WTC11 (cell line): ENCODE measurements at regions not wholly inside any gene's neighbourhood (a gene's known extent, or its start where the extent isn't known, plus 50 kb on each side); places are given as distances from the start of the nearest gene placed in this dataset.

Experiments
- ATAC-seq: fragments of 200-7000 bp; cut with Tn5 transposase; 2 replicates; pipeline ENCODE4 v1.10.0; 2021; ENCODE audit warnings: mild to moderate bottlenecking, moderate library complexity
- CTCF ChIA-PET: fragments of 300-600 bp; sonication (Branson Sonifier 250); formaldehyde crosslinking; loops from one replicate; lab custom pipeline; 2021; ENCODE audit warnings: antibody characterized with exemption; lab: Charles Lee
- POLR2A ChIA-PET: fragments of 350-600 bp; sonication (Branson Sonifier 250); formaldehyde crosslinking; loops from one replicate; lab custom pipeline; 2021; ENCODE audit warnings: antibody characterized with exemption; lab: Charles Lee
- DNase-seq: peaks from one replicate; pipeline ENCODE4 v3.0.0; 2021; ENCODE audit warnings: low spot score
- H3K27ac Mint-ChIP-seq: 2 replicates; pipeline ENCODE4 v1.8.0; 2021; ENCODE audit warnings: mixed read lengths
- H3K27me3 Mint-ChIP-seq: 2 replicates; pipeline ENCODE4 v1.8.0; 2021; ENCODE audit warnings: low read depth, mild to moderate bottlenecking, moderate library complexity, mixed read lengths
- H3K36me3 Mint-ChIP-seq: 2 replicates; pipeline ENCODE4 v1.8.0; 2021; ENCODE audit warnings: mixed read lengths
- H3K4me1 Mint-ChIP-seq: 2 replicates; pipeline ENCODE4 v1.8.0; 2022; ENCODE audit warnings: mixed read lengths
- H3K4me3 Mint-ChIP-seq: 2 replicates; pipeline ENCODE4 v1.8.0; 2021; ENCODE audit warnings: mild to moderate bottlenecking, moderate library complexity, mixed read lengths
- H3K9me3 Mint-ChIP-seq: 2 replicates; pipeline ENCODE4 v1.8.0; 2021; ENCODE audit warnings: mixed read lengths
- CBFB ChIP-seq: sonication (generic); formaldehyde crosslinking; IDR thresholded peaks from 2 replicates; pipeline ENCODE4 v1.8.1; 2022; ENCODE audit warnings: mild to moderate bottlenecking, low read depth, missing genetic modification reagents
- CREB1 ChIP-seq: sonication (generic); formaldehyde crosslinking; IDR thresholded peaks from 2 replicates; pipeline ENCODE4 v1.8.0; 2023; ENCODE audit warnings: mild to moderate bottlenecking, missing genetic modification reagents
- EMX1 ChIP-seq: fragments of 250-450 bp; sonication (Bioruptor Pico); IDR thresholded peaks from 2 replicates; pipeline ENCODE4 v1.8.0; 2021; ENCODE audit warnings: mild to moderate bottlenecking
- FOXP1 ChIP-seq: sonication (generic); formaldehyde crosslinking; IDR thresholded peaks from 2 replicates; pipeline ENCODE4 v1.8.0; 2022; ENCODE audit warnings: missing genetic modification reagents, mild to moderate bottlenecking, moderate library complexity, borderline replicate concordance
- GABPB1 ChIP-seq: sonication (generic); formaldehyde crosslinking; IDR thresholded peaks from 2 replicates; pipeline ENCODE4 v1.8.1; 2023; ENCODE audit warnings: mild to moderate bottlenecking, missing genetic modification reagents
- HMGA2 ChIP-seq: fragments of 250-450 bp; sonication (Bioruptor Pico); IDR thresholded peaks from 2 replicates; pipeline ENCODE4 v1.4.0; 2021; ENCODE audit warnings: mild to moderate bottlenecking, moderate library complexity
- MXD4 ChIP-seq: fragments of 250-450 bp; sonication (Bioruptor Pico); IDR thresholded peaks from 2 replicates; pipeline ENCODE4 v1.8.0; 2021; ENCODE audit warnings: mild to moderate bottlenecking, moderate library complexity, borderline replicate concordance
- MYBL2 ChIP-seq: sonication (generic); formaldehyde crosslinking; IDR thresholded peaks from 2 replicates; pipeline ENCODE4 v1.8.1; 2023; ENCODE audit warnings: mild to moderate bottlenecking, moderate library complexity, missing genetic modification reagents
- NR3C1 ChIP-seq: sonication (generic); formaldehyde crosslinking; conservative IDR thresholded peaks from 2 replicates; pipeline ENCODE4 v1.8.1; 2023; ENCODE audit warnings: low read depth, mild to moderate bottlenecking, missing genetic modification reagents
- ZNF317 ChIP-seq: sonication (generic); formaldehyde crosslinking; IDR thresholded peaks from 2 replicates; pipeline ENCODE4 v1.8.1; 2023; ENCODE audit warnings: low read depth, mild to moderate bottlenecking, moderate library complexity, missing genetic modification reagents, borderline replicate concordance
- ZNF416 ChIP-seq: fragments of 250-450 bp; sonication (Bioruptor Pico); IDR thresholded peaks from 2 replicates; pipeline ENCODE4 v1.9.0; 2021; ENCODE audit warnings: mild to moderate bottlenecking, inconsistent platforms
- ZNF423 ChIP-seq: fragments of 250-450 bp; sonication (Bioruptor Pico); IDR thresholded peaks from 2 replicates; pipeline ENCODE4 v2.1.2; 2022; ENCODE audit warnings: mild to moderate bottlenecking, moderate library complexity
- TF ChIP-seq, protein P1 (sequence below): sonication (generic); formaldehyde crosslinking; IDR thresholded peaks from 2 replicates; pipeline ENCODE4 v1.8.1; 2022; ENCODE audit warnings: low read depth, mild to moderate bottlenecking, moderate library complexity, missing genetic modification reagents, borderline replicate concordance
- TF ChIP-seq, protein P2 (sequence below): sonication (generic); formaldehyde crosslinking; IDR thresholded peaks from 2 replicates; pipeline ENCODE4 v1.8.1; 2023; ENCODE audit warnings: mild to moderate bottlenecking, missing genetic modification reagents, borderline replicate concordance
- TF ChIP-seq, protein P3 (sequence below): sonication (generic); formaldehyde crosslinking; IDR thresholded peaks from 2 replicates; pipeline ENCODE4 v1.8.1; 2022; ENCODE audit warnings: missing genetic modification reagents, borderline replicate concordance
- TF ChIP-seq, protein P4 (sequence below): sonication (generic); formaldehyde crosslinking; IDR thresholded peaks from 2 replicates; pipeline ENCODE4 v1.8.1; 2023; ENCODE audit warnings: mild to moderate bottlenecking, missing genetic modification reagents
- TF ChIP-seq, protein P5 (sequence below): sonication (generic); formaldehyde crosslinking; IDR thresholded peaks from 2 replicates; pipeline ENCODE4 v1.8.1; 2023; ENCODE audit warnings: mild to moderate bottlenecking, missing genetic modification reagents, moderate library complexity
- TF ChIP-seq, protein P6 (sequence below): fragments of 250-450 bp; sonication (Bioruptor Pico); IDR thresholded peaks from 2 replicates; pipeline ENCODE4 v1.8.0; 2021; ENCODE audit warnings: mild to moderate bottlenecking
- TF ChIP-seq, protein P7 (sequence below): sonication (generic); formaldehyde crosslinking; IDR thresholded peaks from 2 replicates; pipeline ENCODE4 v1.8.1; 2023; ENCODE audit warnings: mild to moderate bottlenecking, missing genetic modification reagents, moderate library complexity
- TF ChIP-seq, protein P8 (sequence below): sonication (generic); formaldehyde crosslinking; conservative IDR thresholded peaks from 2 replicates; pipeline ENCODE4 v1.8.1; 2023; ENCODE audit warnings: mild to moderate bottlenecking, low read depth, missing genetic modification reagents, moderate library complexity

DNA sequence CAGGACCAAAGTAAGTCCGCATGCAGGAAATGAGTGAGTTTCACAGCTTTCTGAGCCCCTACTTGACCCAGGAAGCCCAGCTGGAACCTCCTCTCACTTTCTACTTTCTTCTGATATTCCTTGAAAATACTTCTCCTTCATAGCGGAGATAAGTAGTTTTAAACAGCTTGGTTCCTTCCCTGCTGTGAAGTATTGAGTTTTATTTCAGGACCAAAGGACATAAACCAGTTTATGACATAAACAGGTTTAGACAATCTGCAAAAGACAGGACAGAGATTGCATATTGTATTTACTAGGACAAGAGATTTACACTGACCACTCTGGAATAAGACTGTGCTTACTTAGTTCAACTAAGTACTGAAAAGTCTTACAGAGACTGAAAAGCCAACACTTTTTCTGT is 54.8 kb downstream of the PAGE2 start:
- H3K27me3 Mint-ChIP-seq = no peaks in the 10 kb centered on the region
- TF ChIP-seq CBFB (CRISPR knock-in tag) (no peak), ZNF416 (no peak), EMX1 (no peak), MXD4 (CRISPR knock-in tag) (no peak), GABPB1 (CRISPR knock-in tag) (no peak)
- TF ChIP-seq, protein P1, sequence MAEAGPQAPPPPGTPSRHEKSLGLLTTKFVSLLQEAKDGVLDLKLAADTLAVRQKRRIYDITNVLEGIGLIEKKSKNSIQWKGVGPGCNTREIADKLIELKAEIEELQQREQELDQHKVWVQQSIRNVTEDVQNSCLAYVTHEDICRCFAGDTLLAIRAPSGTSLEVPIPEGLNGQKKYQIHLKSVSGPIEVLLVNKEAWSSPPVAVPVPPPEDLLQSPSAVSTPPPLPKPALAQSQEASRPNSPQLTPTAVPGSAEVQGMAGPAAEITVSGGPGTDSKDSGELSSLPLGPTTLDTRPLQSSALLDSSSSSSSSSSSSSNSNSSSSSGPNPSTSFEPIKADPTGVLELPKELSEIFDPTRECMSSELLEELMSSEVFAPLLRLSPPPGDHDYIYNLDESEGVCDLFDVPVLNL (CRISPR knock-in tag) = no peak
- peaks cover 9% of the 10 kb centered on the region for H3K4me1 Mint-ChIP-seq
- no peak overlapping the region for H3K4me3 Mint-ChIP-seq
- DNase-seq (no peak), ATAC-seq (no peak)
- no peak overlapping the region; the same call in 1 of the 2 replicates for H3K27ac Mint-ChIP-seq
- peaks cover 5% of the 10 kb centered on the region; the same call in 1 of the 2 replicates for H3K9me3 Mint-ChIP-seq
- ChIA-PET CTCF (no interaction called here), POLR2A (no interaction called here)
- peaks cover 3% of the 10 kb centered on the region; the same call in 1 of the 2 replicates for H3K36me3 Mint-ChIP-seq

DNA sequence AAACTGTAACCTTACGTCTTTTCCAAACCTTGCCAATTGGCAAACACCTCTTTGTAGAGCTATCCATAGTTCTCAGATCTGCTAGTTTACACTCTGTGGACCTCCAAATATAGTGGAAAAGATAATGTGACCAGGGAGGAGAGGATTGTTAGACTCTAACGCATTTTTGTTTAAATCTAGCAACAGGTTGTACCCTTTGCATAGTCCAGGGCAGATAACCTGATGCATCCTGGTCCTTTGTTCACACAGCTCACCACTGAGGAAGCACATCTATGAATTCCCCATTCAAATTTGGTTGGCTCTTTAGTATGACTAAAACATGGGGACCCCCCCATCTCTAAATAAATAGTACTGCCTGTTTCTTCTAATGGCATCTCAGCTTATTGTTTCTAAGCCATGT is 55.9 kb downstream of the PAGE2 start:
- ChIA-PET POLR2A (no interaction called here), CTCF (no interaction called here)
- Mint-ChIP-seq H3K4me1 (peaks cover 9% of the 10 kb centered on the region), H3K36me3 (no peaks in the 10 kb centered on the region), H3K27me3 (no peaks in the 10 kb centered on the region), H3K4me3 (no peak overlapping the region), H3K9me3 (no peaks in the 10 kb centered on the region), H3K27ac (no peak overlapping the region)
- no peak for DNase-seq
- ATAC-seq = no peak
- TF ChIP-seq MYBL2 (CRISPR knock-in tag) (no peak), CBFB (CRISPR knock-in tag) (no peak), CREB1 (CRISPR knock-in tag) (no peak), NR3C1 (no peak), HMGA2 (CRISPR knock-in tag) (no peak), FOXP1 (CRISPR knock-in tag) (no peak), ZNF317 (CRISPR knock-in tag) (no peak), ZNF423 (CRISPR knock-in tag) (no peak)
- TF ChIP-seq, protein P2, sequence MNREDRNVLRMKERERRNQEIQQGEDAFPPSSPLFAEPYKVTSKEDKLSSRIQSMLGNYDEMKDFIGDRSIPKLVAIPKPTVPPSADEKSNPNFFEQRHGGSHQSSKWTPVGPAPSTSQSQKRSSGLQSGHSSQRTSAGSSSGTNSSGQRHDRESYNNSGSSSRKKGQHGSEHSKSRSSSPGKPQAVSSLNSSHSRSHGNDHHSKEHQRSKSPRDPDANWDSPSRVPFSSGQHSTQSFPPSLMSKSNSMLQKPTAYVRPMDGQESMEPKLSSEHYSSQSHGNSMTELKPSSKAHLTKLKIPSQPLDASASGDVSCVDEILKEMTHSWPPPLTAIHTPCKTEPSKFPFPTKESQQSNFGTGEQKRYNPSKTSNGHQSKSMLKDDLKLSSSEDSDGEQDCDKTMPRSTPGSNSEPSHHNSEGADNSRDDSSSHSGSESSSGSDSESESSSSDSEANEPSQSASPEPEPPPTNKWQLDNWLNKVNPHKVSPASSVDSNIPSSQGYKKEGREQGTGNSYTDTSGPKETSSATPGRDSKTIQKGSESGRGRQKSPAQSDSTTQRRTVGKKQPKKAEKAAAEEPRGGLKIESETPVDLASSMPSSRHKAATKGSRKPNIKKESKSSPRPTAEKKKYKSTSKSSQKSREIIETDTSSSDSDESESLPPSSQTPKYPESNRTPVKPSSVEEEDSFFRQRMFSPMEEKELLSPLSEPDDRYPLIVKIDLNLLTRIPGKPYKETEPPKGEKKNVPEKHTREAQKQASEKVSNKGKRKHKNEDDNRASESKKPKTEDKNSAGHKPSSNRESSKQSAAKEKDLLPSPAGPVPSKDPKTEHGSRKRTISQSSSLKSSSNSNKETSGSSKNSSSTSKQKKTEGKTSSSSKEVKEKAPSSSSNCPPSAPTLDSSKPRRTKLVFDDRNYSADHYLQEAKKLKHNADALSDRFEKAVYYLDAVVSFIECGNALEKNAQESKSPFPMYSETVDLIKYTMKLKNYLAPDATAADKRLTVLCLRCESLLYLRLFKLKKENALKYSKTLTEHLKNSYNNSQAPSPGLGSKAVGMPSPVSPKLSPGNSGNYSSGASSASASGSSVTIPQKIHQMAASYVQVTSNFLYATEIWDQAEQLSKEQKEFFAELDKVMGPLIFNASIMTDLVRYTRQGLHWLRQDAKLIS (CRISPR knock-in tag) = no peak
- TF ChIP-seq, protein P3, sequence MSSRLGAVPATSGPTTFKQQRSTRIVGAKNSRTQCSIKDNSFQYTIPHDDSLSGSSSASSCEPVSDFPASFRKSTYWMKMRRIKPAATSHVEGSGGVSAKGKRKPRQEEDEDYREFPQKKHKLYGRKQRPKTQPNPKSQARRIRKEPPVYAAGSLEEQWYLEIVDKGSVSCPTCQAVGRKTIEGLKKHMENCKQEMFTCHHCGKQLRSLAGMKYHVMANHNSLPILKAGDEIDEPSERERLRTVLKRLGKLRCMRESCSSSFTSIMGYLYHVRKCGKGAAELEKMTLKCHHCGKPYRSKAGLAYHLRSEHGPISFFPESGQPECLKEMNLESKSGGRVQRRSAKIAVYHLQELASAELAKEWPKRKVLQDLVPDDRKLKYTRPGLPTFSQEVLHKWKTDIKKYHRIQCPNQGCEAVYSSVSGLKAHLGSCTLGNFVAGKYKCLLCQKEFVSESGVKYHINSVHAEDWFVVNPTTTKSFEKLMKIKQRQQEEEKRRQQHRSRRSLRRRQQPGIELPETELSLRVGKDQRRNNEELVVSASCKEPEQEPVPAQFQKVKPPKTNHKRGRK = no peak
- TF ChIP-seq, protein P4, sequence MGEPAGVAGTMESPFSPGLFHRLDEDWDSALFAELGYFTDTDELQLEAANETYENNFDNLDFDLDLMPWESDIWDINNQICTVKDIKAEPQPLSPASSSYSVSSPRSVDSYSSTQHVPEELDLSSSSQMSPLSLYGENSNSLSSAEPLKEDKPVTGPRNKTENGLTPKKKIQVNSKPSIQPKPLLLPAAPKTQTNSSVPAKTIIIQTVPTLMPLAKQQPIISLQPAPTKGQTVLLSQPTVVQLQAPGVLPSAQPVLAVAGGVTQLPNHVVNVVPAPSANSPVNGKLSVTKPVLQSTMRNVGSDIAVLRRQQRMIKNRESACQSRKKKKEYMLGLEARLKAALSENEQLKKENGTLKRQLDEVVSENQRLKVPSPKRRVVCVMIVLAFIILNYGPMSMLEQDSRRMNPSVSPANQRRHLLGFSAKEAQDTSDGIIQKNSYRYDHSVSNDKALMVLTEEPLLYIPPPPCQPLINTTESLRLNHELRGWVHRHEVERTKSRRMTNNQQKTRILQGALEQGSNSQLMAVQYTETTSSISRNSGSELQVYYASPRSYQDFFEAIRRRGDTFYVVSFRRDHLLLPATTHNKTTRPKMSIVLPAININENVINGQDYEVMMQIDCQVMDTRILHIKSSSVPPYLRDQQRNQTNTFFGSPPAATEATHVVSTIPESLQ (CRISPR knock-in tag) = no peak
- TF ChIP-seq, protein P5, sequence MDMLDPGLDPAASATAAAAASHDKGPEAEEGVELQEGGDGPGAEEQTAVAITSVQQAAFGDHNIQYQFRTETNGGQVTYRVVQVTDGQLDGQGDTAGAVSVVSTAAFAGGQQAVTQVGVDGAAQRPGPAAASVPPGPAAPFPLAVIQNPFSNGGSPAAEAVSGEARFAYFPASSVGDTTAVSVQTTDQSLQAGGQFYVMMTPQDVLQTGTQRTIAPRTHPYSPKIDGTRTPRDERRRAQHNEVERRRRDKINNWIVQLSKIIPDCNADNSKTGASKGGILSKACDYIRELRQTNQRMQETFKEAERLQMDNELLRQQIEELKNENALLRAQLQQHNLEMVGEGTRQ = no peak
- TF ChIP-seq, protein P6, sequence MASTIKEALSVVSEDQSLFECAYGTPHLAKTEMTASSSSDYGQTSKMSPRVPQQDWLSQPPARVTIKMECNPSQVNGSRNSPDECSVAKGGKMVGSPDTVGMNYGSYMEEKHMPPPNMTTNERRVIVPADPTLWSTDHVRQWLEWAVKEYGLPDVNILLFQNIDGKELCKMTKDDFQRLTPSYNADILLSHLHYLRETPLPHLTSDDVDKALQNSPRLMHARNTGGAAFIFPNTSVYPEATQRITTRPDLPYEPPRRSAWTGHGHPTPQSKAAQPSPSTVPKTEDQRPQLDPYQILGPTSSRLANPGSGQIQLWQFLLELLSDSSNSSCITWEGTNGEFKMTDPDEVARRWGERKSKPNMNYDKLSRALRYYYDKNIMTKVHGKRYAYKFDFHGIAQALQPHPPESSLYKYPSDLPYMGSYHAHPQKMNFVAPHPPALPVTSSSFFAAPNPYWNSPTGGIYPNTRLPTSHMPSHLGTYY = no peak
- TF ChIP-seq, protein P7, sequence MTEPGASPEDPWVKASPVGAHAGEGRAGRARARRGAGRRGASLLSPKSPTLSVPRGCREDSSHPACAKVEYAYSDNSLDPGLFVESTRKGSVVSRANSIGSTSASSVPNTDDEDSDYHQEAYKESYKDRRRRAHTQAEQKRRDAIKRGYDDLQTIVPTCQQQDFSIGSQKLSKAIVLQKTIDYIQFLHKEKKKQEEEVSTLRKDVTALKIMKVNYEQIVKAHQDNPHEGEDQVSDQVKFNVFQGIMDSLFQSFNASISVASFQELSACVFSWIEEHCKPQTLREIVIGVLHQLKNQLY (CRISPR knock-in tag) = no peak
- TF ChIP-seq, protein P8, sequence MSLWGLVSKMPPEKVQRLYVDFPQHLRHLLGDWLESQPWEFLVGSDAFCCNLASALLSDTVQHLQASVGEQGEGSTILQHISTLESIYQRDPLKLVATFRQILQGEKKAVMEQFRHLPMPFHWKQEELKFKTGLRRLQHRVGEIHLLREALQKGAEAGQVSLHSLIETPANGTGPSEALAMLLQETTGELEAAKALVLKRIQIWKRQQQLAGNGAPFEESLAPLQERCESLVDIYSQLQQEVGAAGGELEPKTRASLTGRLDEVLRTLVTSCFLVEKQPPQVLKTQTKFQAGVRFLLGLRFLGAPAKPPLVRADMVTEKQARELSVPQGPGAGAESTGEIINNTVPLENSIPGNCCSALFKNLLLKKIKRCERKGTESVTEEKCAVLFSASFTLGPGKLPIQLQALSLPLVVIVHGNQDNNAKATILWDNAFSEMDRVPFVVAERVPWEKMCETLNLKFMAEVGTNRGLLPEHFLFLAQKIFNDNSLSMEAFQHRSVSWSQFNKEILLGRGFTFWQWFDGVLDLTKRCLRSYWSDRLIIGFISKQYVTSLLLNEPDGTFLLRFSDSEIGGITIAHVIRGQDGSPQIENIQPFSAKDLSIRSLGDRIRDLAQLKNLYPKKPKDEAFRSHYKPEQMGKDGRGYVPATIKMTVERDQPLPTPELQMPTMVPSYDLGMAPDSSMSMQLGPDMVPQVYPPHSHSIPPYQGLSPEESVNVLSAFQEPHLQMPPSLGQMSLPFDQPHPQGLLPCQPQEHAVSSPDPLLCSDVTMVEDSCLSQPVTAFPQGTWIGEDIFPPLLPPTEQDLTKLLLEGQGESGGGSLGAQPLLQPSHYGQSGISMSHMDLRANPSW = no peak
